ENCODE measurements at regions not wholly inside any gene's neighbourhood (a gene's known extent, or its start where the extent isn't known, plus 50 kb on each side); places are given as distances from the start of the nearest gene placed in this dataset.

DNA sequence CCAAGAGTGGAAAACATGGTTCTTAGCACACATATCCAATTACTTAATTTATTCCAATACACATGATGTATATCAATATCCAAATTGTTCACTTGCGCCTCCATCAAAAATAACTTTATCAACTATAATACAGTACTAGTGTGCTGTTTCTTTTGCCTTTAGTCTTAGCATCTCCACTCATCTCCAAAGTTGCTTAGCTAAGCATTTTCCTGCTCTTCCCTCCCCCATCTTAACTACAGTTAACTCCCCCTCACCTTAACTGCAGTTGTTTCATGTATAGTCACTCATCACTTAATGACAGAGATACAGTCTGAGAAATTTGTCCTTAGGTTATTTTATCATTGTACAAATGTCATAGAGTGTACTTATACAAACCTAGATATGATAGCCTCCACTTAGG is 705.2 kb upstream of the LINC00305 start:
- dilution Hi-C loops (cut with MboI; ENCODE audit: extremely low pct_ligation_motif_present, low sequenced_read_pairs) = no loop called here
- no peaks in the 10 kb centered on the region for H3K9me1 ChIP-seq (ENCODE audit: control insufficient read depth, extremely low read depth, insufficient read depth, low read length)

GRCh38 chr18:64852281-64852680 is 703.4 kb upstream of the LINC00305 start:
- dilution Hi-C loops (cut with MboI; ENCODE audit: extremely low pct_ligation_motif_present, low sequenced_read_pairs) = no loop called here
- no peaks in the 10 kb centered on the region for H3K27me3 ChIP-seq (ENCODE audit: control insufficient read depth, extremely low read depth, insufficient read depth, low read length)
- H4K20me1 ChIP-seq (ENCODE audit: control insufficient read depth, extremely low read depth, insufficient read depth, low read length) = no peaks in the 10 kb centered on the region
- H3K9me1 ChIP-seq (ENCODE audit: control insufficient read depth, extremely low read depth, insufficient read depth, low read length) = no peaks in the 10 kb centered on the region
- no peak overlapping the region for H3K4me2 ChIP-seq (ENCODE audit: control insufficient read depth, extremely low read depth, insufficient read depth, low read depth, low read length)
- no peaks in the 10 kb centered on the region for H3K4me1 ChIP-seq (ENCODE audit: control insufficient read depth, extremely low read depth, insufficient read depth, low read length)
- no peak overlapping the region for H3K9ac ChIP-seq (ENCODE audit: control insufficient read depth, extremely low read depth, insufficient read depth, low read length)
- DNase-seq (ENCODE audit: low read depth, low spot score) (no peak), FAIRE-seq (no peak)
- H3K4me3 ChIP-seq (ENCODE audit: control insufficient read depth in 2 of 3, extremely low read depth in 1 of 3, insufficient read depth in 2 of 3, low read depth in 1 of 3, low read length in 3 of 3) = no peak overlapping the region
- H3K27ac ChIP-seq (ENCODE audit: control insufficient read depth, insufficient read depth, low read length) = no peak overlapping the region
- no peaks in the 10 kb centered on the region for H3K9me3 ChIP-seq (ENCODE audit: control insufficient read depth, low read depth, low read length)
- H2AFZ ChIP-seq (ENCODE audit: control insufficient read depth, low read length) = no peak overlapping the region
- no peaks in the 10 kb centered on the region for H3K36me3 ChIP-seq (ENCODE audit: control insufficient read depth in 2 of 2, extremely low read depth in 1 of 2, insufficient read depth in 2 of 2, low read length in 2 of 2)
- TF ChIP-seq CTCF (optimal IDR thresholded peaks at IDR 0.05 in 1 of 3, IDR thresholded peaks at IDR 0.05 in 1 of 3, conservative IDR thresholded peaks at IDR 0.05 in 1 of 3; ENCODE audit: extremely low read depth in 1 of 3, insufficient read depth in 2 of 3, low read length in 3 of 3) = no peak
- TF ChIP-seq EZH2 (IDR thresholded peaks at IDR 0.05; ENCODE audit: low read length) = no peak
- H3K79me2 ChIP-seq (ENCODE audit: control insufficient read depth, insufficient read depth, low read length) = no peaks in the 10 kb centered on the region

More for the DNA sequence above, 705.2 kb upstream of the LINC00305 start:
- no peaks in the 10 kb centered on the region for H3K4me1 ChIP-seq (ENCODE audit: control insufficient read depth, extremely low read depth, insufficient read depth, low read length)
- H3K27me3 ChIP-seq (ENCODE audit: control insufficient read depth, extremely low read depth, insufficient read depth, low read length) = no peaks in the 10 kb centered on the region
- DNase-seq (ENCODE audit: low read depth, low spot score) = no peak
- no peak overlapping the region for H2AFZ ChIP-seq (ENCODE audit: control insufficient read depth, low read length)
- no peak overlapping the region for H3K9ac ChIP-seq (ENCODE audit: control insufficient read depth, extremely low read depth, insufficient read depth, low read length)
- H3K4me3 ChIP-seq (ENCODE audit: control insufficient read depth in 2 of 3, extremely low read depth in 1 of 3, insufficient read depth in 2 of 3, low read depth in 1 of 3, low read length in 3 of 3) = no peak overlapping the region
- no peaks in the 10 kb centered on the region for H4K20me1 ChIP-seq (ENCODE audit: control insufficient read depth, extremely low read depth, insufficient read depth, low read length)
- no peak overlapping the region for H3K27ac ChIP-seq (ENCODE audit: control insufficient read depth, insufficient read depth, low read length)
- no peaks in the 10 kb centered on the region for H3K9me3 ChIP-seq (ENCODE audit: control insufficient read depth, low read depth, low read length)
- no peak for TF ChIP-seq CTCF (optimal IDR thresholded peaks at IDR 0.05 in 1 of 3, IDR thresholded peaks at IDR 0.05 in 1 of 3, conservative IDR thresholded peaks at IDR 0.05 in 1 of 3; ENCODE audit: extremely low read depth in 1 of 3, insufficient read depth in 2 of 3, low read length in 3 of 3)
- TF ChIP-seq EZH2 (IDR thresholded peaks at IDR 0.05; ENCODE audit: low read length) = no peak
- H3K79me2 ChIP-seq (ENCODE audit: control insufficient read depth, insufficient read depth, low read length) = no peaks in the 10 kb centered on the region
- no peaks in the 10 kb centered on the region for H3K36me3 ChIP-seq (ENCODE audit: control insufficient read depth in 2 of 2, extremely low read depth in 1 of 2, insufficient read depth in 2 of 2, low read length in 2 of 2)
- no peak overlapping the region for H3K4me2 ChIP-seq (ENCODE audit: control insufficient read depth, extremely low read depth, insufficient read depth, low read depth, low read length)
- FAIRE-seq = no peak

Measured in keratinocyte (primary cell).